GM18505 (cell line): ENCODE measurements at regions not wholly inside any gene's neighbourhood (a gene's known extent, or its start where the extent isn't known, plus 50 kb on each side); places are given as distances from the start of the nearest gene placed in this dataset.

Experiments used
- ATAC-seq: cut with Tn5 transposase; IDR thresholded peaks from one replicate; pipeline ENCODE4 v1.9.1; 2021; ENCODE audit not compliant: unreplicated experiment
- POLR2A ChIP-seq: IDR thresholded peaks from 4 replicates; pipeline ENCODE4 v1.6.1; 2011; ENCODE audit warnings: borderline replicate concordance; ENCODE audit not compliant: insufficient read depth, insufficient read length; ENCODE audit errors: extremely low read depth

GRCh38 chr12:116414891-116415290, 137.4 kb upstream of the MED13L start:
- ATAC-seq: no peak
- no peak for TF ChIP-seq POLR2A

- no peak for TF ChIP-seq POLR2A
- no peak for ATAC-seq
These were observed 138.1 kb upstream of the MED13L start for GRCh38 chr12:116415408-116416108.

GRCh38 chr12:116416166-116416565, 138.7 kb upstream of the MED13L start:
- no peak for ATAC-seq
- no peak for TF ChIP-seq POLR2A

- no peak for ATAC-seq
- no peak for TF ChIP-seq POLR2A
These were observed 140.6 kb upstream of the MAP1LC3B2 start for GRCh38 chr12:116418551-116418950.

- no peak for TF ChIP-seq POLR2A
- no peak for ATAC-seq
These were observed 138.8 kb upstream of the MAP1LC3B2 start for GRCh38 chr12:116420227-116420880.

- TF ChIP-seq POLR2A: no peak
- ATAC-seq: no peak
These were observed 137.2 kb upstream of the MAP1LC3B2 start for GRCh38 chr12:116421785-116422538.

GRCh38 chr12:116423094-116423493, 136.1 kb upstream of the MAP1LC3B2 start:
- no peak for ATAC-seq
- no peak for TF ChIP-seq POLR2A

GRCh38 chr12:116425256-116426193, 133.7 kb upstream of the MAP1LC3B2 start:
- TF ChIP-seq POLR2A: no peak
- ATAC-seq: no peak

GRCh38 chr12:116426391-116427136, 132.6 kb upstream of the MAP1LC3B2 start:
- TF ChIP-seq POLR2A: no peak
- no peak for ATAC-seq

GRCh38 chr12:116427200-116427930, 131.8 kb upstream of the MAP1LC3B2 start:
- ATAC-seq: no peak
- TF ChIP-seq POLR2A: no peak

GRCh38 chr12:116429826-116430360, 129.3 kb upstream of the MAP1LC3B2 start:
- no peak for ATAC-seq
- no peak for TF ChIP-seq POLR2A
